ENCODE measurements at regions not wholly inside any gene's neighbourhood (a gene's known extent, or its start where the extent isn't known, plus 50 kb on each side); places are given as distances from the start of the nearest gene placed in this dataset.

- Mint-ChIP-seq H3K36me3 (ENCODE audit: low read depth) (no peaks in the 10 kb centered on the region), H3K4me3 (no peak overlapping the region), H3K4me1 (no peaks in the 10 kb centered on the region), H3K27ac (no peak overlapping the region), H3K9me3 (no peaks in the 10 kb centered on the region), H3K27me3 (peaks cover 6% of the 10 kb centered on the region)
- CTCF ChIA-PET, result no interaction called here
- intact Hi-C loops (cut with micrococcal nuclease), result no loop called here
- DNase-seq, result no peak
- no peak for ATAC-seq (ENCODE audit: low read depth)
- no peak for TF ChIP-seq CTCF (IDR thresholded peaks at IDR 0.05)
- POLR2A ChIA-PET, result no interaction called here
Observed at GRCh38 chr11:134822897-134823296, 410.9 kb upstream of the B3GAT1 start.

GRCh38 chr11:134821422-134821821, 409.4 kb upstream of the B3GAT1 start:
- no peak for ATAC-seq (ENCODE audit: low read depth)
- Mint-ChIP-seq H3K27me3 (peaks cover 8% of the 10 kb centered on the region), H3K9me3 (no peaks in the 10 kb centered on the region), H3K27ac (no peak overlapping the region), H3K4me3 (no peak overlapping the region), H3K4me1 (no peaks in the 10 kb centered on the region), H3K36me3 (ENCODE audit: low read depth) (no peaks in the 10 kb centered on the region)
- CTCF ChIA-PET, result no interaction called here
- intact Hi-C loops (cut with micrococcal nuclease), result no loop called here
- TF ChIP-seq CTCF (IDR thresholded peaks at IDR 0.05), result no peak
- POLR2A ChIA-PET, result no interaction called here
- DNase-seq, result no peak

GRCh38 chr11:134819041-134819440, 407.0 kb upstream of the B3GAT1 start:
- Mint-ChIP-seq H3K9me3 (no peaks in the 10 kb centered on the region), H3K4me1 (no peaks in the 10 kb centered on the region), H3K36me3 (ENCODE audit: low read depth) (no peaks in the 10 kb centered on the region), H3K27me3 (peaks cover 11% of the 10 kb centered on the region), H3K27ac (no peak overlapping the region), H3K4me3 (no peak overlapping the region)
- CTCF ChIA-PET, result no interaction called here
- TF ChIP-seq CTCF (IDR thresholded peaks at IDR 0.05), result no peak
- intact Hi-C loops (cut with micrococcal nuclease), result no loop called here
- ATAC-seq (ENCODE audit: low read depth), result no peak
- DNase-seq, result no peak
- POLR2A ChIA-PET, result no interaction called here

- no peak for TF ChIP-seq CTCF (IDR thresholded peaks at IDR 0.05)
- ChIA-PET POLR2A (no interaction called here), CTCF (no interaction called here)
- intact Hi-C loops (cut with micrococcal nuclease), result no loop called here
- Mint-ChIP-seq H3K27ac (no peak overlapping the region), H3K36me3 (ENCODE audit: low read depth) (no peaks in the 10 kb centered on the region), H3K27me3 (peaks cover 11% of the 10 kb centered on the region), H3K4me3 (no peak overlapping the region), H3K9me3 (no peaks in the 10 kb centered on the region), H3K4me1 (no peaks in the 10 kb centered on the region)
- DNase-seq, result no peak
- ATAC-seq (ENCODE audit: low read depth), result no peak
Observed at GRCh38 chr11:134818516-134818915, 406.5 kb upstream of the B3GAT1 start.

GRCh38 chr11:134815404-134815803, 403.4 kb upstream of the B3GAT1 start:
- intact Hi-C loops (cut with micrococcal nuclease), result no loop called here
- no peak for ATAC-seq (ENCODE audit: low read depth)
- DNase-seq, result no peak
- CTCF ChIA-PET, result no interaction called here
- no peaks in the 10 kb centered on the region for H3K9me3 Mint-ChIP-seq
- peaks cover 15% of the 10 kb centered on the region for H3K27me3 Mint-ChIP-seq
- no peaks in the 10 kb centered on the region for H3K36me3 Mint-ChIP-seq (ENCODE audit: low read depth)
- no peak overlapping the region for H3K4me3 Mint-ChIP-seq
- no peak overlapping the region for H3K27ac Mint-ChIP-seq
- no peaks in the 10 kb centered on the region for H3K4me1 Mint-ChIP-seq
- TF ChIP-seq CTCF (IDR thresholded peaks at IDR 0.05), result no peak
- POLR2A ChIA-PET, result no interaction called here
